Stomach (tissue), 4 donors: ENCODE measurements at regions not wholly inside any gene's neighbourhood (a gene's known extent, or its start where the extent isn't known, plus 50 kb on each side); places are given as distances from the start of the nearest gene placed in this dataset.

ENCODE experiments used
- CTCF ChIP-seq, 7 experiments: fragments of 450-650 bp in 4 of 7; fragments of 200-600 bp in 3 of 7; sonication (generic) in 3 of 7; IDR thresholded peaks; one replicate each; pipeline ENCODE4 v1.5.1; 2016 to 2019; ENCODE audit warnings: antibody characterized with exemption in 7 of 7, control low read depth in 2 of 7, mild to moderate bottlenecking in 1 of 7
- EP300 ChIP-seq: sonication (generic); formaldehyde crosslinking; IDR thresholded peaks from one replicate; pipeline ENCODE4 v1.6.1; 2017; ENCODE audit warnings: antibody characterized with exemption
- POLR2A ChIP-seq, 4 donors: fragments of 450-650 bp; IDR thresholded peaks; one replicate each; pipeline ENCODE4 v1.6.1; 2016; ENCODE audit warnings: antibody characterized with exemption in 4 of 4, control low read depth in 2 of 4, mild to moderate bottlenecking in 1 of 4, moderate library complexity in 1 of 4
- POLR2AphosphoS5 ChIP-seq, 3 donors: sonication (generic); formaldehyde crosslinking; IDR thresholded peaks; one replicate each; pipeline ENCODE4 v1.6.1; 2016; ENCODE audit warnings: antibody characterized with exemption in 3 of 3

GRCh38 chr4:140271553-140271952 lies 101.9 kb upstream of the SCOC start:
- TF ChIP-seq POLR2A (IDR thresholded peaks at IDR 0.05): no peak
- TF ChIP-seq POLR2AphosphoS5 (IDR thresholded peaks at IDR 0.05): no peak
- no peak for TF ChIP-seq CTCF (IDR thresholded peaks at IDR 0.05)
- TF ChIP-seq EP300: no peak
